H1 (cell line): ENCODE measurements at regions not wholly inside any gene's neighbourhood (a gene's known extent, or its start where the extent isn't known, plus 50 kb on each side); places are given as distances from the start of the nearest gene placed in this dataset.

Source experiments
- CTCF ChIA-PET: fragments of 300-600 bp; sonication (Branson Sonifier 250); formaldehyde crosslinking; loops from one replicate; lab custom pipeline; 2021; ENCODE audit not compliant: partially characterized antibody; lab: Charles Lee
- POLR2A ChIA-PET: fragments of 300-600 bp; sonication (Branson Sonifier 250); formaldehyde crosslinking; loops from one replicate; lab custom pipeline; 2021; ENCODE audit warnings: inconsistent platforms; ENCODE audit not compliant: partially characterized antibody; lab: Charles Lee
- DNase-seq, 2 experiments: peaks; one replicate each; pipeline versions ENCODE4 v3.0.0 to v3.0.0-alpha.2; 2010 to 2022; ENCODE audit warnings: low spot score in 2 of 2, low read depth in 1 of 2, mixed read lengths in 1 of 2
- FAIRE-seq: peaks from 2 replicates; lab custom pipeline; 2011; peaks lifted over from hg19 to GRCh38; lab: Jason Lieb, UNC
- H2AFZ ChIP-seq: 2 replicates; pipeline ENCODE4 v1.8.1; 2012; ENCODE audit warnings: low read length, inconsistent platforms
- H2AK5ac ChIP-seq: 2 replicates; pipeline ENCODE4 v1.6.1; 2013; ENCODE audit warnings: low read depth, low read length
- H2BK120ac ChIP-seq: replicated peaks from 2 replicates; pipeline ENCODE3; 2013; ENCODE audit warnings: low read depth, low read length, inconsistent platforms
- H2BK12ac ChIP-seq: 2 replicates; pipeline ENCODE4 v1.6.1; 2013; ENCODE audit warnings: low read depth, low read length
- H2BK15ac ChIP-seq: 2 replicates; pipeline ENCODE4 v1.6.1; 2013; ENCODE audit warnings: low read length
- H2BK20ac ChIP-seq: 2 replicates; pipeline ENCODE4 v1.6.1; 2013; ENCODE audit warnings: low read length
- H2BK5ac ChIP-seq: 2 replicates; pipeline ENCODE4 v1.6.1; 2013; ENCODE audit warnings: low read depth, low read length
- H3K14ac ChIP-seq: 2 replicates; pipeline ENCODE4 v1.6.1; 2013; ENCODE audit warnings: inconsistent platforms; ENCODE audit not compliant: insufficient read length
- H3K18ac ChIP-seq: 2 replicates; pipeline ENCODE4 v1.6.1; 2013; ENCODE audit warnings: low read length; ENCODE audit errors: extremely low read depth
- H3K23ac ChIP-seq: 2 replicates; pipeline ENCODE4 v1.6.1; 2013; ENCODE audit warnings: inconsistent platforms; ENCODE audit not compliant: insufficient read length
- H3K23me2 ChIP-seq: 2 replicates; pipeline ENCODE4 v1.6.1; 2013; ENCODE audit warnings: low read depth, low read length
- H3K27ac ChIP-seq: 2 replicates; pipeline ENCODE4 v1.6.1; 2011; ENCODE audit warnings: low read depth, low read length, inconsistent platforms
- H3K27me3 ChIP-seq, 4 experiments: replicated peaks in 1 of 4; 1 replicate in 1 of 4; 2 replicates in 3 of 4; pipeline versions ENCODE4 v1.6.1 to v1.8.1; 2011 to 2013; ENCODE audit warnings: low read length in 3 of 4, mild to moderate bottlenecking in 3 of 4, inconsistent platforms in 2 of 4, mixed read lengths in 2 of 4, moderate library complexity in 1 of 4; ENCODE audit not compliant: control insufficient read depth in 3 of 4, insufficient read depth in 3 of 4; ENCODE audit errors: extremely low read depth in 1 of 4
- H3K36me3 ChIP-seq, 4 experiments: 2 replicates each; pipeline versions ENCODE4 v1.6.1 to v1.8.1; 2011 to 2013; ENCODE audit warnings: mild to moderate bottlenecking in 4 of 4, low read length in 3 of 4, moderate library complexity in 2 of 4, control low read depth in 1 of 4, inconsistent platforms in 1 of 4; ENCODE audit not compliant: insufficient read depth in 4 of 4, control insufficient read depth in 2 of 4
- H3K4ac ChIP-seq: replicated peaks from 2 replicates; pipeline ENCODE3; 2013; ENCODE audit warnings: low read length, low read depth, mixed read lengths, inconsistent platforms; ENCODE audit not compliant: insufficient read length
- H3K4me1 ChIP-seq, 4 experiments: replicated peaks in 1 of 4; 1 replicate in 1 of 4; 2 replicates in 3 of 4; pipeline versions ENCODE4 v1.6.1 to v1.8.1; 2011 to 2013; ENCODE audit warnings: low read length in 3 of 4, inconsistent platforms in 2 of 4, mixed read lengths in 1 of 4; ENCODE audit not compliant: insufficient read depth in 4 of 4, control insufficient read depth in 3 of 4
- H3K4me2 ChIP-seq, 2 experiments: 2 replicates each; pipeline versions ENCODE4 v1.6.1 to v1.8.1; 2011 to 2013; ENCODE audit warnings: low read depth in 2 of 2, low read length in 2 of 2, control low read depth in 1 of 2, inconsistent platforms in 1 of 2, mild to moderate bottlenecking in 1 of 2; ENCODE audit not compliant: insufficient read depth in 1 of 2
- H3K4me3 ChIP-seq, 4 experiments: fragments of 200-600, 300-600 bp in 1 of 4; sonication (generic), shearing (Covaris generic), sonication (Bioruptor Twin) in 1 of 4; 2 replicates each; pipeline versions ENCODE4 v1.5.1 to v1.8.1; 2011 to 2016; ENCODE audit warnings: low read length in 4 of 4, low read depth in 3 of 4, control low read depth in 2 of 4, inconsistent platforms in 2 of 4, mild to moderate bottlenecking in 2 of 4, mixed read lengths in 1 of 4, moderate library complexity in 1 of 4; ENCODE audit not compliant: insufficient read depth in 2 of 4; ENCODE audit errors: extremely low read depth in 1 of 4
- H3K56ac ChIP-seq: replicated peaks from 2 replicates; pipeline ENCODE3; 2013; ENCODE audit warnings: low read depth, mild to moderate bottlenecking, mixed read lengths, low read length, inconsistent platforms; ENCODE audit not compliant: insufficient read length
- H3K79me1 ChIP-seq: 2 replicates; pipeline ENCODE4 v1.6.1; 2013; ENCODE audit warnings: low read depth, low read length, control low read depth
- H3K79me2 ChIP-seq, 2 experiments: 2 replicates each; pipeline versions ENCODE4 v1.6.1 to v1.8.1; 2012 to 2013; ENCODE audit warnings: low read length in 2 of 2, mild to moderate bottlenecking in 2 of 2, inconsistent platforms in 1 of 2; ENCODE audit not compliant: insufficient read depth in 2 of 2, control insufficient read depth in 1 of 2
- H3K9ac ChIP-seq, 4 experiments: replicated peaks in 1 of 4; 1 replicate in 1 of 4; 2 replicates in 3 of 4; pipeline versions ENCODE4 v1.6.1 to v1.8.1; 2011 to 2013; ENCODE audit warnings: low read depth in 3 of 4, low read length in 3 of 4, control low read depth in 2 of 4, mild to moderate bottlenecking in 2 of 4, moderate library complexity in 2 of 4, inconsistent platforms in 1 of 4; ENCODE audit errors: extremely low read depth in 1 of 4
- H3K9me3 ChIP-seq, 2 experiments: 2 replicates each; pipeline versions ENCODE4 v1.6.1 to v1.8.1; 2012 to 2013; ENCODE audit warnings: mild to moderate bottlenecking in 2 of 2, moderate library complexity in 2 of 2, control low read depth in 1 of 2, inconsistent platforms in 1 of 2, low read depth in 1 of 2, low read length in 1 of 2, mixed read lengths in 1 of 2; ENCODE audit not compliant: insufficient read depth in 2 of 2
- H4K20me1 ChIP-seq, 2 experiments: replicated peaks in 1 of 2; 2 replicates each; pipeline versions ENCODE3 to v1.8.1; 2011 to 2013; ENCODE audit warnings: inconsistent platforms in 2 of 2, low read length in 2 of 2, mild to moderate bottlenecking in 1 of 2; ENCODE audit not compliant: insufficient read depth in 2 of 2, control insufficient read depth in 1 of 2
- H4K5ac ChIP-seq: 2 replicates; pipeline ENCODE4 v1.6.1; 2013; ENCODE audit warnings: low read length, low read depth, mixed read lengths, inconsistent platforms; ENCODE audit not compliant: insufficient read length
- H4K8ac ChIP-seq: 2 replicates; pipeline ENCODE4 v1.8.0; 2013; ENCODE audit warnings: mild to moderate bottlenecking, moderate library complexity, low read length, inconsistent platforms; ENCODE audit not compliant: insufficient read depth; ENCODE audit errors: extremely low read depth
- H4K91ac ChIP-seq: replicated peaks from 2 replicates; pipeline ENCODE3; 2013; ENCODE audit warnings: low read length, mixed read lengths, inconsistent platforms; ENCODE audit not compliant: insufficient read length
- CBX8 ChIP-seq: fragments of 300-800, 300-1000 bp; sonication (generic); IDR thresholded peaks from 2 replicates; pipeline ENCODE4 v1.7.1; 2016; ENCODE audit warnings: low read depth, low read length, borderline replicate concordance
- KDM5A ChIP-seq: fragments of 200-600 bp; IDR thresholded peaks from 2 replicates; pipeline ENCODE4 v1.7.1; 2012; ENCODE audit warnings: mild to moderate bottlenecking, low read length, inconsistent platforms, mixed read lengths
- POU5F1 ChIP-seq: IDR thresholded peaks from 2 replicates; pipeline ENCODE4 v1.6.1; 2011; ENCODE audit warnings: low read depth, mild to moderate bottlenecking, low read length, moderate library complexity
- RFX5 ChIP-seq: IDR thresholded peaks from 2 replicates; pipeline ENCODE4 v1.6.1; 2011; ENCODE audit warnings: low read depth, low read length, improper control_type of control experiment, borderline replicate concordance
- SRF ChIP-seq: IDR thresholded peaks from 2 replicates; pipeline ENCODE4 v1.6.1; 2011; ENCODE audit warnings: mild to moderate bottlenecking, low read depth, low read length, moderate library complexity
- TAF7 ChIP-seq: optimal IDR thresholded peaks from 2 replicates; pipeline ENCODE3; 2011; ENCODE audit warnings: low read depth, mild to moderate bottlenecking, inconsistent platforms, low read length, moderate library complexity, borderline replicate concordance
- YY1 ChIP-seq: IDR thresholded peaks from 2 replicates; pipeline ENCODE4 v1.6.1; 2011; ENCODE audit warnings: low read depth, mild to moderate bottlenecking, low read length
- WGBS, 2 experiments: shearing (Covaris generic) in 1 of 2; methylation state at CpG; one replicate each; pipeline versions ENCODE4 v1.1.6 to v1.1.7; 2013 to 2015; ENCODE audit warnings: low lambda C conversion rate in 2 of 2, mixed read lengths in 2 of 2, inconsistent platforms in 1 of 2, low coverage in 1 of 2, missing lambda C conversion rate in 1 of 2; ENCODE audit not compliant: insufficient replicate concordance in 2 of 2, insufficient coverage in 1 of 2, insufficient read length in 1 of 2; ENCODE audit errors: extremely low coverage in 1 of 2, missing lambda C conversion rate in 1 of 2; 5-methylcytosine and 5-hydroxymethylcytosine counted together
- TF ChIP-seq, protein P1 (sequence below): IDR thresholded peaks from 2 replicates; pipeline ENCODE4 v1.6.1; 2011; ENCODE audit warnings: low read depth, mild to moderate bottlenecking, low read length; ENCODE audit not compliant: insufficient read depth
- TF ChIP-seq, protein P2 (sequence below), 3 experiments: IDR thresholded peaks; 1 replicate in 2 of 3; 2 replicates in 1 of 3; pipeline versions ENCODE4 v1.5.1 to v1.6.1; 2011; ENCODE audit warnings: low read length in 3 of 3, mild to moderate bottlenecking in 3 of 3, inconsistent platforms in 2 of 3, low read depth in 1 of 3, moderate library complexity in 1 of 3; ENCODE audit not compliant: insufficient read depth in 1 of 3; ENCODE audit errors: control extremely low read depth in 1 of 3

DNA sequence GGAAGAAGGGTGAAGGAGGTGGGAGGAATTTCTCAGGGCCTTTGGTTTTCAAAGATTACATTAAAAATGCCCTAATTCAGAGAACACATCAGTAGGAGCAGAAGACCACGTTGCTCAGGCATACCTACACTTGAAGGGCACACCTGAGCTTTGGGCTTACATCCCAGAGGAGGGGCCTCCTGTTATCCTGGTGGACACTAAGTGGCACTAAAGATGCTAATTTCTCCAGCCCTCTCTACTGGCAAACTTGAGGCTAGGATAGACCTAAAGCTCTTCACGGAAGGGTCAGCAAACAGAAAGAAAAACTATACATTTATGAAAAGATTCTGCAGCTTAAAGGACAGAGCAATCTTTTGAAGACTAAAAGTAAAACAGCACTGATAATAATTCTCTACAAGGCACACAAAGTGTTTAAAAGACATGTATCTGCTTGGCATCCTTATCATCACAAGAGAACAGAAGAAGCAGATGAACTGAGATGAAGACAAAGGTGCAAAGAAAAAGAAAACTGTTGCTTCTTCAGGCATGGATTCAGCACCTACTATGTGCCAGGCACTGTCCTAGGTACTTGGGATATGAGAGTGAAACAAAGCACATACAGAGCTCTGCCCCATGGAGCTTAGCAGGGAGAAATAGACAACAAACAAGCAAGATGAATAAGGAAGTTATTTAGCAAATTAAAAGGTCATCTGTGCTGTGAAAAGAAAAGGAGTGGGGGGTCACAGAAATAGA, 137.5 kb downstream of the NUAK1 start:
- H4K91ac ChIP-seq: no peak overlapping the region
- H4K20me1 ChIP-seq: no peaks in the 10 kb centered on the region
- no peaks in the 10 kb centered on the region; a peak in 1 of 4 replicates for H3K9me3 ChIP-seq
- H2AK5ac ChIP-seq: no peak overlapping the region
- no peak overlapping the region for H2AFZ ChIP-seq
- no peak for DNase-seq
- no peak overlapping the region for H2BK12ac ChIP-seq
- no peak overlapping the region for H4K5ac ChIP-seq
- no peak overlapping the region for H4K8ac ChIP-seq
- 84% methylated on average over 2 of the region's 2 CpGs; no CpG with 5 or more reads in 1 of the 2 experiments for WGBS, 2 experiments
- H3K23me2 ChIP-seq: no peaks in the 10 kb centered on the region
- H2BK20ac ChIP-seq: no peak overlapping the region
- H2BK15ac ChIP-seq: no peak overlapping the region
- no peak for FAIRE-seq
- no peak overlapping the region for H3K27ac ChIP-seq
- H3K4me3 ChIP-seq: no peak overlapping the region
- H3K79me2 ChIP-seq: no peaks in the 10 kb centered on the region
- ChIA-PET CTCF (interaction anchor here (0.5 to 1.4 kb wide), 6 partner anchors 14 to 295 kb away, joined by 3 to 5 read pairs (median 3); no protein-coding TSS in a partner anchor), POLR2A (interaction anchor here (1.0 kb wide), 1 partner anchor 10 kb away, joined by 3 read pairs; no protein-coding TSS in a partner anchor)
- H3K18ac ChIP-seq: no peak overlapping the region
- no peaks in the 10 kb centered on the region for H3K4me1 ChIP-seq
- H3K4me2 ChIP-seq: no peak overlapping the region
- H3K79me1 ChIP-seq: no peaks in the 10 kb centered on the region
- no peak overlapping the region for H2BK120ac ChIP-seq
- H2BK5ac ChIP-seq: no peak overlapping the region
- H3K9ac ChIP-seq: no peak overlapping the region
- no peak overlapping the region for H3K23ac ChIP-seq
- H3K14ac ChIP-seq: no peak overlapping the region
- H3K4ac ChIP-seq: no peak overlapping the region
- no peaks in the 10 kb centered on the region for H3K36me3 ChIP-seq
- H3K27me3 ChIP-seq: no peaks in the 10 kb centered on the region
- H3K56ac ChIP-seq: no peak overlapping the region
- TF ChIP-seq POU5F1 (no peak), SRF (no peak), YY1 (no peak), RFX5 (no peak), CBX8 (no peak), TAF7 (no peak), KDM5A (no peak)
- TF ChIP-seq, protein P1, sequence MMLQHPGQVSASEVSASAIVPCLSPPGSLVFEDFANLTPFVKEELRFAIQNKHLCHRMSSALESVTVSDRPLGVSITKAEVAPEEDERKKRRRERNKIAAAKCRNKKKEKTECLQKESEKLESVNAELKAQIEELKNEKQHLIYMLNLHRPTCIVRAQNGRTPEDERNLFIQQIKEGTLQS: no peak
- TF ChIP-seq, protein P2, sequence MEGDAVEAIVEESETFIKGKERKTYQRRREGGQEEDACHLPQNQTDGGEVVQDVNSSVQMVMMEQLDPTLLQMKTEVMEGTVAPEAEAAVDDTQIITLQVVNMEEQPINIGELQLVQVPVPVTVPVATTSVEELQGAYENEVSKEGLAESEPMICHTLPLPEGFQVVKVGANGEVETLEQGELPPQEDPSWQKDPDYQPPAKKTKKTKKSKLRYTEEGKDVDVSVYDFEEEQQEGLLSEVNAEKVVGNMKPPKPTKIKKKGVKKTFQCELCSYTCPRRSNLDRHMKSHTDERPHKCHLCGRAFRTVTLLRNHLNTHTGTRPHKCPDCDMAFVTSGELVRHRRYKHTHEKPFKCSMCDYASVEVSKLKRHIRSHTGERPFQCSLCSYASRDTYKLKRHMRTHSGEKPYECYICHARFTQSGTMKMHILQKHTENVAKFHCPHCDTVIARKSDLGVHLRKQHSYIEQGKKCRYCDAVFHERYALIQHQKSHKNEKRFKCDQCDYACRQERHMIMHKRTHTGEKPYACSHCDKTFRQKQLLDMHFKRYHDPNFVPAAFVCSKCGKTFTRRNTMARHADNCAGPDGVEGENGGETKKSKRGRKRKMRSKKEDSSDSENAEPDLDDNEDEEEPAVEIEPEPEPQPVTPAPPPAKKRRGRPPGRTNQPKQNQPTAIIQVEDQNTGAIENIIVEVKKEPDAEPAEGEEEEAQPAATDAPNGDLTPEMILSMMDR (IDR thresholded peaks at IDR 0.05; ENCODE audit: control extremely low read depth in 1 of 3, insufficient read depth in 1 of 3, low read depth in 1 of 3, low read length in 3 of 3): no peak
